K562 (cell line): ENCODE measurements at regions not wholly inside any gene's neighbourhood (a gene's known extent, or its start where the extent isn't known, plus 50 kb on each side); places are given as distances from the start of the nearest gene placed in this dataset.

Experiments used
- ATAC-seq: fragments of 200-7000 bp; cut with Tn5 transposase; 3 replicates; pipeline ENCODE4 v1.9.1; 2020; ENCODE audit warnings: moderate library complexity
- BruUV-seq: library from RNA; stranded (reverse); fragments of 400-500 nt; replicated peaks from 2 replicates; lab custom pipeline; 2021; lab: Mats Ljungman, UMichigan
- CTCF ChIA-PET: fragments of 300-600 bp; formaldehyde crosslinking; extraction: SDS; loops from one replicate; lab custom pipeline; 2021; ENCODE audit warnings: low intra/inter-chr PET ratio; lab: Yijun Ruan, JAX
- POLR2A ChIA-PET: fragments of 300-600, 350-650 bp; sonication (Branson Sonifier 250); formaldehyde crosslinking; extraction: SDS; loops from one replicate; lab custom pipeline; 2021; ENCODE audit warnings: antibody characterized with exemption, inconsistent platforms; lab: Yijun Ruan, JAX
- DNase-seq, 4 experiments: peaks; one replicate each; pipeline versions ENCODE4 v3.0.0 to v3.0.0-alpha.2; 2011 to 2018; ENCODE audit warnings: low spot score in 3 of 4, mixed read lengths in 3 of 4; ENCODE audit errors: extremely low read depth in 1 of 4
- FAIRE-seq: peaks from 2 replicates; lab custom pipeline; 2011; peaks lifted over from hg19 to GRCh38; lab: Jason Lieb, UNC
- H2AFZ ChIP-seq: 2 replicates; pipeline ENCODE4 v1.6.0; 2011; ENCODE audit warnings: low read depth, low read length, control low read depth, inconsistent platforms
- H3K27ac ChIP-seq: fragments of 200-600 bp; 3 replicates; pipeline ENCODE4 v1.8.0; 2011; ENCODE audit warnings: low read depth, mild to moderate bottlenecking, control low read depth, inconsistent platforms, low read length, moderate library complexity, mixed read lengths; ENCODE audit errors: extremely low read depth
- H3K27me3 ChIP-seq, 2 experiments: fragments of 300-600 bp in 1 of 2; 2 replicates in 1 of 2; 3 replicates in 1 of 2; pipeline versions ENCODE4 v1.6.0 to v1.8.0; 2011; ENCODE audit warnings: inconsistent platforms in 2 of 2, low read length in 2 of 2, mild to moderate bottlenecking in 1 of 2, mixed read lengths in 1 of 2, moderate library complexity in 1 of 2; ENCODE audit not compliant: control insufficient read depth in 2 of 2, insufficient read depth in 2 of 2
- H3K36me3 ChIP-seq: fragments of 300-600 bp; 3 replicates; pipeline ENCODE4 v1.8.0; 2011; ENCODE audit warnings: mild to moderate bottlenecking, low read length, inconsistent platforms; ENCODE audit not compliant: control insufficient read depth, insufficient read depth
- H3K4me1 ChIP-seq, 2 experiments: fragments of 200-600 bp in 1 of 2; replicated peaks in 1 of 2; 2 replicates in 1 of 2; 3 replicates in 1 of 2; pipeline versions ENCODE4 v1.5.1 to v1.8.0; 2011; ENCODE audit warnings: inconsistent platforms in 2 of 2, low read length in 2 of 2, mild to moderate bottlenecking in 1 of 2, mixed read lengths in 1 of 2, moderate library complexity in 1 of 2; ENCODE audit not compliant: control insufficient read depth in 2 of 2, insufficient read depth in 2 of 2
- H3K4me2 ChIP-seq: 2 replicates; pipeline ENCODE4 v1.6.1; 2011; ENCODE audit warnings: low read length, control low read depth, inconsistent platforms, mixed read lengths; ENCODE audit not compliant: insufficient read depth
- H3K4me3 ChIP-seq: fragments of 200-600 bp; sonication (generic), shearing (Covaris generic); 2 replicates; pipeline ENCODE4 v1.5.1; 2016; ENCODE audit warnings: control low read depth, inconsistent platforms
- H3K79me2 ChIP-seq: fragments of 200-600 bp; 3 replicates; pipeline ENCODE4 v1.8.0; 2011; ENCODE audit warnings: low read length, inconsistent platforms; ENCODE audit not compliant: control insufficient read depth, insufficient read depth
- H3K9ac ChIP-seq, 2 experiments: 2 replicates each; pipeline versions ENCODE4 v1.6.0 to v1.6.1; 2011; ENCODE audit warnings: low read depth in 2 of 2, low read length in 2 of 2, control low read depth in 1 of 2, inconsistent platforms in 1 of 2, mild to moderate bottlenecking in 1 of 2, mixed read lengths in 1 of 2; ENCODE audit not compliant: insufficient read depth in 1 of 2
- H3K9me1 ChIP-seq: one replicate; pipeline ENCODE4 v1.6.0; 2011; ENCODE audit warnings: inconsistent platforms, mild to moderate bottlenecking, low read length, moderate library complexity; ENCODE audit not compliant: control insufficient read depth, insufficient read depth
- H3K9me3 ChIP-seq: replicated peaks from 2 replicates; pipeline ENCODE4 v1.5.1; 2011; ENCODE audit warnings: low read depth, low read length, inconsistent platforms; ENCODE audit not compliant: control insufficient read depth, insufficient read depth
- H4K20me1 ChIP-seq: replicated peaks from 2 replicates; pipeline ENCODE4 v1.6.1; 2011; ENCODE audit warnings: low read length, inconsistent platforms, mixed read lengths; ENCODE audit not compliant: control insufficient read depth, insufficient read depth
- CHD1 ChIP-seq: fragments of 200-600 bp; sonication (generic); IDR thresholded peaks from one replicate; pipeline ENCODE4 v1.6.1; 2012; ENCODE audit warnings: mild to moderate bottlenecking, moderate library complexity, low read length, inconsistent platforms
- CHD7 ChIP-seq: fragments of 200-600 bp; sonication (generic); IDR thresholded peaks from one replicate; pipeline ENCODE4 v1.6.1; 2012; ENCODE audit warnings: mild to moderate bottlenecking, low read depth, low read length, inconsistent platforms
- KLF1 ChIP-seq: fragments of 450-650 bp; IDR thresholded peaks from 2 replicates; pipeline ENCODE4 v1.6.1; 2016; ENCODE audit warnings: missing genetic modification characterization, missing compliant biosample characterization
- NFIC ChIP-seq: fragments of 450-650 bp; IDR thresholded peaks from 2 replicates; pipeline ENCODE4 v1.6.1; 2017; ENCODE audit warnings: mild to moderate bottlenecking, inconsistent platforms
- PCBP2 ChIP-seq: fragments of 200-400 bp; formaldehyde crosslinking; IDR thresholded peaks from 2 replicates; pipeline ENCODE4 v1.6.1; 2018; ENCODE audit warnings: low read length, low read depth, mild to moderate bottlenecking, moderate library complexity; ENCODE audit not compliant: poor library complexity, severe bottlenecking
- SLC30A9 ChIP-seq: fragments of 250-450 bp; sonication (Bioruptor Pico); IDR thresholded peaks from 2 replicates; pipeline ENCODE4 v1.8.0; 2022; ENCODE audit warnings: mild to moderate bottlenecking, moderate library complexity
- SMAD1 ChIP-seq: fragments of 150-350 bp; IDR thresholded peaks from 2 replicates; pipeline ENCODE4 v1.6.1; 2014; ENCODE audit warnings: low read length, low read depth; ENCODE audit not compliant: partially characterized antibody
- ZNF280A ChIP-seq: fragments of 450-650 bp; IDR thresholded peaks from 2 replicates; pipeline ENCODE4 v1.6.1; 2018; ENCODE audit warnings: mild to moderate bottlenecking, low read depth; ENCODE audit not compliant: partially characterized antibody
- WGBS: fragments of 100-300 bp; shearing (Covaris generic); methylation state at CpG from one replicate; pipeline ENCODE4 v1.1.6; 2016; ENCODE audit warnings: low coverage, mixed read lengths; ENCODE audit not compliant: insufficient coverage; ENCODE audit errors: missing lambda C conversion rate; 5-methylcytosine and 5-hydroxymethylcytosine counted together
- in situ Hi-C: fragments of 300-500 bp; cut with MboI; formaldehyde crosslinking; loops from 4 replicates; pipeline ENCODE4 v1.15.0; 2018; ENCODE audit warnings: inconsistent platforms, mixed read lengths
- intact Hi-C: fragments of 100-400 bp; cut with micrococcal nuclease; formaldehyde crosslinking; loops from 2 replicates; pipeline ENCODE4 v1.14.2; 2022
- TF ChIP-seq, protein P1 (sequence below): sonication (generic); formaldehyde crosslinking; IDR thresholded peaks from 2 replicates; pipeline ENCODE4 v1.8.1; 2023; ENCODE audit warnings: mild to moderate bottlenecking, missing genetic modification reagents

- in situ Hi-C loops = no loop called here
- Histone ChIP-seq H3K27me3 (no peaks in the 10 kb centered on the region), H4K20me1 (no peaks in the 10 kb centered on the region), H3K9me1 (no peaks in the 10 kb centered on the region), H3K9ac (no peak overlapping the region), H3K79me2 (no peaks in the 10 kb centered on the region), H3K36me3 (no peaks in the 10 kb centered on the region), H2AFZ (no peak overlapping the region), H3K4me2 (no peak overlapping the region), H3K4me1 (no peaks in the 10 kb centered on the region), H3K4me3 (no peak overlapping the region), H3K27ac (no peak overlapping the region), H3K9me3 (no peaks in the 10 kb centered on the region)
- intact Hi-C loops = no loop called here
- POLR2A ChIA-PET = no interaction called here
- no TSS peak for BruUV-seq
- ATAC-seq (no peak), FAIRE-seq (no peak), DNase-seq (no peak)
- WGBS = 0% methylated on average over 2 of the region's 2 CpGs
- CTCF ChIA-PET = no interaction called here
- no peak for TF ChIP-seq PCBP2
- TF ChIP-seq, protein P1, sequence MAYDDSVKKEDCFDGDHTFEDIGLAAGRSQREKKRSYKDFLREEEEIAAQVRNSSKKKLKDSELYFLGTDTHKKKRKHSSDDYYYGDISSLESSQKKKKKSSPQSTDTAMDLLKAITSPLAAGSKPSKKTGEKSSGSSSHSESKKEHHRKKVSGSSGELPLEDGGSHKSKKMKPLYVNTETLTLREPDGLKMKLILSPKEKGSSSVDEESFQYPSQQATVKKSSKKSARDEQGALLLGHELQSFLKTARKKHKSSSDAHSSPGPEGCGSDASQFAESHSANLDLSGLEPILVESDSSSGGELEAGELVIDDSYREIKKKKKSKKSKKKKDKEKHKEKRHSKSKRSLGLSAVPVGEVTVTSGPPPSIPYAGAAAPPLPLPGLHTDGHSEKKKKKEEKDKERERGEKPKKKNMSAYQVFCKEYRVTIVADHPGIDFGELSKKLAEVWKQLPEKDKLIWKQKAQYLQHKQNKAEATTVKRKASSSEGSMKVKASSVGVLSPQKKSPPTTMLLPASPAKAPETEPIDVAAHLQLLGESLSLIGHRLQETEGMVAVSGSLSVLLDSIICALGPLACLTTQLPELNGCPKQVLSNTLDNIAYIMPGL (CRISPR knock-in tag) = no peak
- no peak for TF ChIP-seq CHD7
- no peak for TF ChIP-seq SMAD1
- no peak for TF ChIP-seq CHD1
- TF ChIP-seq ZNF280A = no peak
- no peak for TF ChIP-seq KLF1 (tag)
- TF ChIP-seq NFIC = no peak
- TF ChIP-seq SLC30A9 (CRISPR knock-in tag) = no peak
These were observed 212.1 kb downstream of the BMP2 start for GRCh38 chr20:6979621-6980020.
